ENCODE measurements at regions not wholly inside any gene's neighbourhood (a gene's known extent, or its start where the extent isn't known, plus 50 kb on each side); places are given as distances from the start of the nearest gene placed in this dataset.

- Histone ChIP-seq H3K27me3 (ENCODE audit: control insufficient read depth, insufficient read depth, low read length) (no peaks in the 10 kb centered on the region), H3K36me3 (ENCODE audit: insufficient read depth, low read length) (no peaks in the 10 kb centered on the region), H3K4me1 (ENCODE audit: control insufficient read depth, insufficient read depth, low read length) (no peaks in the 10 kb centered on the region), H3K9me3 (replicated peaks; ENCODE audit: low read length) (no peaks in the 10 kb centered on the region), H3K4me2 (ENCODE audit: low read length) (no peak overlapping the region), H3K4me3 (ENCODE audit: low read length) (no peak overlapping the region), H3K9ac (ENCODE audit: low read depth, low read length) (no peak overlapping the region)
These were observed 602.1 kb downstream of the RAB28 start for GRCh38 chr4:12881945-12882584.

- Histone ChIP-seq H3K4me1 (ENCODE audit: control insufficient read depth, insufficient read depth, low read length) (no peaks in the 10 kb centered on the region), H3K36me3 (ENCODE audit: insufficient read depth, low read length) (no peaks in the 10 kb centered on the region), H3K4me3 (ENCODE audit: low read length) (no peak overlapping the region), H3K9me3 (replicated peaks; ENCODE audit: low read length) (no peaks in the 10 kb centered on the region), H3K27me3 (ENCODE audit: control insufficient read depth, insufficient read depth, low read length) (no peaks in the 10 kb centered on the region), H3K4me2 (ENCODE audit: low read length) (no peak overlapping the region), H3K9ac (ENCODE audit: low read depth, low read length) (no peak overlapping the region)
These were observed 603.3 kb downstream of the RAB28 start for GRCh38 chr4:12880844-12881243.

- no peaks in the 10 kb centered on the region for H3K4me1 ChIP-seq (ENCODE audit: control insufficient read depth, insufficient read depth, low read length)
- H3K9me3 ChIP-seq (replicated peaks; ENCODE audit: low read length) = no peaks in the 10 kb centered on the region
- no peak overlapping the region for H3K4me3 ChIP-seq (ENCODE audit: low read length)
- no peaks in the 10 kb centered on the region for H3K36me3 ChIP-seq (ENCODE audit: insufficient read depth, low read length)
- no peaks in the 10 kb centered on the region for H3K27me3 ChIP-seq (ENCODE audit: control insufficient read depth, insufficient read depth, low read length)
- no peak overlapping the region for H3K9ac ChIP-seq (ENCODE audit: low read depth, low read length)
- no peak overlapping the region for H3K4me2 ChIP-seq (ENCODE audit: low read length)
These were observed 604.6 kb downstream of the RAB28 start for GRCh38 chr4:12879496-12879895.

GRCh38 chr4:12875640-12876243 is 608.4 kb downstream of the RAB28 start:
- Histone ChIP-seq H3K9ac (ENCODE audit: low read depth, low read length) (no peak overlapping the region), H3K27me3 (ENCODE audit: control insufficient read depth, insufficient read depth, low read length) (no peaks in the 10 kb centered on the region), H3K4me1 (ENCODE audit: control insufficient read depth, insufficient read depth, low read length) (no peaks in the 10 kb centered on the region), H3K4me2 (ENCODE audit: low read length) (no peak overlapping the region), H3K9me3 (replicated peaks; ENCODE audit: low read length) (no peaks in the 10 kb centered on the region), H3K4me3 (ENCODE audit: low read length) (no peak overlapping the region), H3K36me3 (ENCODE audit: insufficient read depth, low read length) (no peaks in the 10 kb centered on the region)

- Histone ChIP-seq H3K4me3 (ENCODE audit: low read length) (no peak overlapping the region), H3K4me2 (ENCODE audit: low read length) (no peak overlapping the region), H3K4me1 (ENCODE audit: control insufficient read depth, insufficient read depth, low read length) (no peaks in the 10 kb centered on the region), H3K36me3 (ENCODE audit: insufficient read depth, low read length) (no peaks in the 10 kb centered on the region), H3K9me3 (replicated peaks; ENCODE audit: low read length) (no peaks in the 10 kb centered on the region), H3K27me3 (ENCODE audit: control insufficient read depth, insufficient read depth, low read length) (no peaks in the 10 kb centered on the region), H3K9ac (ENCODE audit: low read depth, low read length) (no peak overlapping the region)
These were observed 610.8 kb downstream of the RAB28 start for GRCh38 chr4:12873351-12873750.

GRCh38 chr4:12861422-12861821 is 622.7 kb downstream of the RAB28 start:
- Histone ChIP-seq H3K36me3 (ENCODE audit: insufficient read depth, low read length) (no peaks in the 10 kb centered on the region), H3K4me3 (ENCODE audit: low read length) (no peak overlapping the region), H3K27me3 (ENCODE audit: control insufficient read depth, insufficient read depth, low read length) (no peaks in the 10 kb centered on the region), H3K9me3 (replicated peaks; ENCODE audit: low read length) (no peaks in the 10 kb centered on the region), H3K4me2 (ENCODE audit: low read length) (no peak overlapping the region), H3K4me1 (ENCODE audit: control insufficient read depth, insufficient read depth, low read length) (no peaks in the 10 kb centered on the region), H3K9ac (ENCODE audit: low read depth, low read length) (no peak overlapping the region)

GRCh38 chr4:12852338-12853307 is 631.5 kb downstream of the RAB28 start:
- no peaks in the 10 kb centered on the region for H3K9me3 ChIP-seq (replicated peaks; ENCODE audit: low read length)
- peaks cover 9% of the 10 kb centered on the region for H3K27me3 ChIP-seq (ENCODE audit: control insufficient read depth, insufficient read depth, low read length)
- no peak overlapping the region for H3K4me3 ChIP-seq (ENCODE audit: low read length)
- H3K4me2 ChIP-seq (ENCODE audit: low read length) = no peak overlapping the region
- no peak overlapping the region for H3K9ac ChIP-seq (ENCODE audit: low read depth, low read length)
- H3K36me3 ChIP-seq (ENCODE audit: insufficient read depth, low read length) = no peaks in the 10 kb centered on the region
- no peaks in the 10 kb centered on the region for H3K4me1 ChIP-seq (ENCODE audit: control insufficient read depth, insufficient read depth, low read length)

- Histone ChIP-seq H3K9me3 (replicated peaks; ENCODE audit: low read length) (no peaks in the 10 kb centered on the region), H3K27me3 (ENCODE audit: control insufficient read depth, insufficient read depth, low read length) (peaks cover 9% of the 10 kb centered on the region), H3K9ac (ENCODE audit: low read depth, low read length) (no peak overlapping the region), H3K4me3 (ENCODE audit: low read length) (no peak overlapping the region), H3K36me3 (ENCODE audit: insufficient read depth, low read length) (no peaks in the 10 kb centered on the region), H3K4me2 (ENCODE audit: low read length) (no peak overlapping the region), H3K4me1 (ENCODE audit: control insufficient read depth, insufficient read depth, low read length) (no peaks in the 10 kb centered on the region)
These were observed 637.8 kb downstream of the RAB28 start for GRCh38 chr4:12846368-12846767.

- H3K4me2 ChIP-seq (ENCODE audit: low read length) = no peak overlapping the region
- H3K4me1 ChIP-seq (ENCODE audit: control insufficient read depth, insufficient read depth, low read length) = no peaks in the 10 kb centered on the region
- no peaks in the 10 kb centered on the region for H3K36me3 ChIP-seq (ENCODE audit: insufficient read depth, low read length)
- H3K9me3 ChIP-seq (replicated peaks; ENCODE audit: low read length) = no peaks in the 10 kb centered on the region
- no peak overlapping the region for H3K9ac ChIP-seq (ENCODE audit: low read depth, low read length)
- no peak overlapping the region for H3K4me3 ChIP-seq (ENCODE audit: low read length)
- peaks cover 6% of the 10 kb centered on the region for H3K27me3 ChIP-seq (ENCODE audit: control insufficient read depth, insufficient read depth, low read length)
These were observed 640.0 kb downstream of the RAB28 start for GRCh38 chr4:12844141-12844540.

- Histone ChIP-seq H3K4me3 (ENCODE audit: low read length) (no peak overlapping the region), H3K27me3 (ENCODE audit: control insufficient read depth, insufficient read depth, low read length) (no peaks in the 10 kb centered on the region), H3K9ac (ENCODE audit: low read depth, low read length) (no peak overlapping the region), H3K4me2 (ENCODE audit: low read length) (no peak overlapping the region), H3K36me3 (ENCODE audit: insufficient read depth, low read length) (no peaks in the 10 kb centered on the region), H3K4me1 (ENCODE audit: control insufficient read depth, insufficient read depth, low read length) (no peaks in the 10 kb centered on the region), H3K9me3 (replicated peaks; ENCODE audit: low read length) (no peaks in the 10 kb centered on the region)
These were observed 656.2 kb downstream of the RAB28 start for GRCh38 chr4:12827966-12828365.

- Histone ChIP-seq H3K36me3 (ENCODE audit: insufficient read depth, low read length) (no peaks in the 10 kb centered on the region), H3K9me3 (replicated peaks; ENCODE audit: low read length) (no peaks in the 10 kb centered on the region), H3K4me1 (ENCODE audit: control insufficient read depth, insufficient read depth, low read length) (no peaks in the 10 kb centered on the region), H3K27me3 (ENCODE audit: control insufficient read depth, insufficient read depth, low read length) (no peaks in the 10 kb centered on the region), H3K4me3 (ENCODE audit: low read length) (no peak overlapping the region), H3K4me2 (ENCODE audit: low read length) (no peak overlapping the region), H3K9ac (ENCODE audit: low read depth, low read length) (no peak overlapping the region)
These were observed 692.6 kb downstream of the RAB28 start for GRCh38 chr4:12791536-12791935.
